ENCODE measurements at regions not wholly inside any gene's neighbourhood (a gene's known extent, or its start where the extent isn't known, plus 50 kb on each side); places are given as distances from the start of the nearest gene placed in this dataset.

DNA sequence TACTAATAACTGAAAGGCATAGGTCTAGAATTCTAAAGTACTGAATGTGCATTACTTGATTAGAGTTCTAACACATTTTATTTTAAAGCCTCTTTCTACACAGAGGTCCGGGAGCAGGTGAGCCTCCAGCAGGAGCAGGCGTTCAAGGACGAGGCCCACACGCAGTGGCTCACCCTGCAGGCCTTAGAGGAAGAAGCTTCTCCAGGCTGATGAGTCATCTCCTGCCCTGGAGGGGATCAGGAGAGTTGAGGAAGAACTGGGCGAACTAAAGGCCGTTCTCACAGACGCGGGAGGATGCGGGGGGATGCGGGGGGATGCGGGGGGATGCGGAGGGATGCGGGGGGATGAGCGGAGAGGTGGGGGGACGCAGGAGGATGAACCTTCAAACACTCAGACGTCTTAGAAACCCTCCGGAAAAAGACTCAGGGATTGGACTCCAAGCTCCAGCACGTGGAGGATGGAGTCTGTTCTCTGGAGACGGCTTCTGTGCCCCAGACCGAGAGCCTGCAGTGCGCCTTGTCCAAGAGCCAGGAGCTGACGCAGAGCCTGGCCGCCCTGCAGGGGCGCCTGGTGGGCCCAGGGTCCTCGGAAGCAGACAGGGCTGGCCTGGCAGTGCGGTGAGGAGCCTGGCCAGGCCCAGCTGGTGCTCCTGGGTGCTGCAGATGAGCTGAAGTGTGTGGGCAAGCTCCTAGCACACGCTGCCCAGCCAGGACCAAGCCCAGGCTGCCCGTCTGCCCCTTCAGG, 433.7 kb upstream of the TPK1 start:
- TF ChIP-seq, protein P1, sequence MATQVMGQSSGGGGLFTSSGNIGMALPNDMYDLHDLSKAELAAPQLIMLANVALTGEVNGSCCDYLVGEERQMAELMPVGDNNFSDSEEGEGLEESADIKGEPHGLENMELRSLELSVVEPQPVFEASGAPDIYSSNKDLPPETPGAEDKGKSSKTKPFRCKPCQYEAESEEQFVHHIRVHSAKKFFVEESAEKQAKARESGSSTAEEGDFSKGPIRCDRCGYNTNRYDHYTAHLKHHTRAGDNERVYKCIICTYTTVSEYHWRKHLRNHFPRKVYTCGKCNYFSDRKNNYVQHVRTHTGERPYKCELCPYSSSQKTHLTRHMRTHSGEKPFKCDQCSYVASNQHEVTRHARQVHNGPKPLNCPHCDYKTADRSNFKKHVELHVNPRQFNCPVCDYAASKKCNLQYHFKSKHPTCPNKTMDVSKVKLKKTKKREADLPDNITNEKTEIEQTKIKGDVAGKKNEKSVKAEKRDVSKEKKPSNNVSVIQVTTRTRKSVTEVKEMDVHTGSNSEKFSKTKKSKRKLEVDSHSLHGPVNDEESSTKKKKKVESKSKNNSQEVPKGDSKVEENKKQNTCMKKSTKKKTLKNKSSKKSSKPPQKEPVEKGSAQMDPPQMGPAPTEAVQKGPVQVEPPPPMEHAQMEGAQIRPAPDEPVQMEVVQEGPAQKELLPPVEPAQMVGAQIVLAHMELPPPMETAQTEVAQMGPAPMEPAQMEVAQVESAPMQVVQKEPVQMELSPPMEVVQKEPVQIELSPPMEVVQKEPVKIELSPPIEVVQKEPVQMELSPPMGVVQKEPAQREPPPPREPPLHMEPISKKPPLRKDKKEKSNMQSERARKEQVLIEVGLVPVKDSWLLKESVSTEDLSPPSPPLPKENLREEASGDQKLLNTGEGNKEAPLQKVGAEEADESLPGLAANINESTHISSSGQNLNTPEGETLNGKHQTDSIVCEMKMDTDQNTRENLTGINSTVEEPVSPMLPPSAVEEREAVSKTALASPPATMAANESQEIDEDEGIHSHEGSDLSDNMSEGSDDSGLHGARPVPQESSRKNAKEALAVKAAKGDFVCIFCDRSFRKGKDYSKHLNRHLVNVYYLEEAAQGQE (IDR thresholded peaks at IDR 0.05; ENCODE audit: borderline replicate concordance): no peak
- TF ChIP-seq MXI1 (conservative IDR thresholded peaks at IDR 0.05; ENCODE audit: poor library complexity, severe bottlenecking) (no peak), SMC3 (conservative IDR thresholded peaks at IDR 0.05; ENCODE audit: poor library complexity) (no peak), RAD21 (conservative IDR thresholded peaks at IDR 0.05) (no peak), EP300 (conservative IDR thresholded peaks at IDR 0.05; ENCODE audit: poor library complexity, severe bottlenecking) (no peak), EZH2 (IDR thresholded peaks at IDR 0.05; ENCODE audit: borderline replicate concordance, insufficient read depth, low read length, poor library complexity, severe bottlenecking) (no peak), POLR2AphosphoS5 (IDR thresholded peaks at IDR 0.05) (no peak)
- TF ChIP-seq, protein P2, sequence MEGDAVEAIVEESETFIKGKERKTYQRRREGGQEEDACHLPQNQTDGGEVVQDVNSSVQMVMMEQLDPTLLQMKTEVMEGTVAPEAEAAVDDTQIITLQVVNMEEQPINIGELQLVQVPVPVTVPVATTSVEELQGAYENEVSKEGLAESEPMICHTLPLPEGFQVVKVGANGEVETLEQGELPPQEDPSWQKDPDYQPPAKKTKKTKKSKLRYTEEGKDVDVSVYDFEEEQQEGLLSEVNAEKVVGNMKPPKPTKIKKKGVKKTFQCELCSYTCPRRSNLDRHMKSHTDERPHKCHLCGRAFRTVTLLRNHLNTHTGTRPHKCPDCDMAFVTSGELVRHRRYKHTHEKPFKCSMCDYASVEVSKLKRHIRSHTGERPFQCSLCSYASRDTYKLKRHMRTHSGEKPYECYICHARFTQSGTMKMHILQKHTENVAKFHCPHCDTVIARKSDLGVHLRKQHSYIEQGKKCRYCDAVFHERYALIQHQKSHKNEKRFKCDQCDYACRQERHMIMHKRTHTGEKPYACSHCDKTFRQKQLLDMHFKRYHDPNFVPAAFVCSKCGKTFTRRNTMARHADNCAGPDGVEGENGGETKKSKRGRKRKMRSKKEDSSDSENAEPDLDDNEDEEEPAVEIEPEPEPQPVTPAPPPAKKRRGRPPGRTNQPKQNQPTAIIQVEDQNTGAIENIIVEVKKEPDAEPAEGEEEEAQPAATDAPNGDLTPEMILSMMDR (IDR thresholded peaks at IDR 0.05; ENCODE audit: poor library complexity, severe bottlenecking): no peak
- Histone ChIP-seq H3K9ac (ENCODE audit: low read length) (no peak overlapping the region), H3K27me3 (ENCODE audit: insufficient read depth, low read depth, low read length) (no peaks in the 10 kb centered on the region), H3K4me2 (ENCODE audit: low read length) (no peak overlapping the region), H2AFZ (ENCODE audit: low read depth, low read length) (no peak overlapping the region), H3K79me2 (replicated peaks; ENCODE audit: insufficient read depth, low read length) (no peaks in the 10 kb centered on the region), H3K36me3 (ENCODE audit: insufficient read depth, low read length) (no peaks in the 10 kb centered on the region), H4K20me1 (ENCODE audit: insufficient read depth) (no peaks in the 10 kb centered on the region), H3K9me2 (ENCODE audit: insufficient read depth, low read length) (no peaks in the 10 kb centered on the region), H3K27ac (ENCODE audit: low read length) (no peak overlapping the region), H3K9me3 (ENCODE audit: low read length) (peaks cover 4% of the 10 kb centered on the region), H3F3A (ENCODE audit: insufficient read depth, low read length, poor library complexity, severe bottlenecking) (no peaks in the 10 kb centered on the region), H3K4me3 (ENCODE audit: low read length) (no peak overlapping the region)

DNA sequence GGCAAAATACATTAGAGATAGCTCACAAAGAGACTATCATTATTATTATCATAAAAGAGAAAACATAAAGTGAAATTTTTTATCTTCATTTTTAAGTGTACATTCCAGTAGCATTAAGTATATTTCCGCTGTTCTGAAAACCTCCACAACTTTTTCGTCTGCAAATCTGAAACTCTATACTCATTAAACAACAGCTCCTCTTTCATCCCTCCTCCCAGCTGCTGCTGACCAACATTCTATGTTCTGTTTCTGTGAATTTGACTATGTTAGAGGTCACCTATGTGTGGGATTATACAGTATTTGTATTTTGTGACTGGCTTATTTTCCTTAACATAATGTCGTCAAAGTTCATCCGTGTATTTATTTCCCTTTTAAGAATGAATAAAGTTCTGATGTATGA, 429.3 kb upstream of the TPK1 start:
- no peaks in the 10 kb centered on the region for H3K79me2 ChIP-seq (replicated peaks; ENCODE audit: insufficient read depth, low read length)
- H3K9me2 ChIP-seq (ENCODE audit: insufficient read depth, low read length): no peaks in the 10 kb centered on the region
- peak overlapping the region; percentile 64 for H3K27ac ChIP-seq (ENCODE audit: low read length)
- H2AFZ ChIP-seq (ENCODE audit: low read depth, low read length): no peak overlapping the region
- H3K36me3 ChIP-seq (ENCODE audit: insufficient read depth, low read length): no peaks in the 10 kb centered on the region
- no peak overlapping the region for H3K9ac ChIP-seq (ENCODE audit: low read length)
- H3K9me3 ChIP-seq (ENCODE audit: low read length): no peaks in the 10 kb centered on the region
- TF ChIP-seq TAF1 (IDR thresholded peaks at IDR 0.05; ENCODE audit: low read depth): no peak
- TF ChIP-seq MXI1 (conservative IDR thresholded peaks at IDR 0.05; ENCODE audit: poor library complexity, severe bottlenecking): no peak
- TF ChIP-seq, protein P2 (IDR thresholded peaks at IDR 0.05; ENCODE audit: poor library complexity, severe bottlenecking): no peak
- no peak for TF ChIP-seq SMC3 (conservative IDR thresholded peaks at IDR 0.05; ENCODE audit: poor library complexity)
- H3F3A ChIP-seq (ENCODE audit: insufficient read depth, low read length, poor library complexity, severe bottlenecking): no peaks in the 10 kb centered on the region
- no peak overlapping the region for H3K4me3 ChIP-seq (ENCODE audit: low read length)
- H3K4me2 ChIP-seq (ENCODE audit: low read length): no peak overlapping the region
- H3K27me3 ChIP-seq (ENCODE audit: insufficient read depth, low read depth, low read length): no peaks in the 10 kb centered on the region
- no peaks in the 10 kb centered on the region for H4K20me1 ChIP-seq (ENCODE audit: insufficient read depth)

Data from neural cell (in vitro differentiated cells).